CD4-positive, alpha-beta T cell treated with Interleukin-10 for 1 hour (primary cell): ENCODE measurements at regions not wholly inside any gene's neighbourhood (a gene's known extent, or its start where the extent isn't known, plus 50 kb on each side); places are given as distances from the start of the nearest gene placed in this dataset.
"Not testable (repeated sequence)": the region's sequence is repeated elsewhere in the genome, so short reads cannot be mapped to it uniquely, and the experiment has no call there.

Experiments used
- DNase-seq: peaks from one replicate; pipeline ENCODE4 v3.0.0-alpha.2; 2020

DNA sequence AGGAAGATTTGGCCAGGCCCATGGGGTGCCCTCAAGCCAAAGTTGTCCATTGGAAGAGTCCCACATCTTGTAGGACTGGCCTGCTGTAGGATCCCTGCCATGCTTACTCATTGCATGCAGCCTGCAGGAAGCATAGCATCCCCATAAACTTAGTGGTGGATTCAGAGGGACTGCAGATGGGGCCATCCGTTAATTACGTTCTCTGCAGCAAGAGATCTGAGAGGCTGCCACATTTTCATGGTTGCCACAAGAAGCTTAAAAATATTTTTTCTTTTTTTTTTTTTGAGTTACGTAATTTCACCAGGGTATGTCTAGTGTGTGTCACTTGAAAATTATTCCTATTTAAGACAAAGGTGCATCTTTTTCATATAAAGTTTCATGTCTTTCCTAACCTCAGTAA, 329.7 kb upstream of the USP24 start:
- DNase-seq, result no peak

DNA sequence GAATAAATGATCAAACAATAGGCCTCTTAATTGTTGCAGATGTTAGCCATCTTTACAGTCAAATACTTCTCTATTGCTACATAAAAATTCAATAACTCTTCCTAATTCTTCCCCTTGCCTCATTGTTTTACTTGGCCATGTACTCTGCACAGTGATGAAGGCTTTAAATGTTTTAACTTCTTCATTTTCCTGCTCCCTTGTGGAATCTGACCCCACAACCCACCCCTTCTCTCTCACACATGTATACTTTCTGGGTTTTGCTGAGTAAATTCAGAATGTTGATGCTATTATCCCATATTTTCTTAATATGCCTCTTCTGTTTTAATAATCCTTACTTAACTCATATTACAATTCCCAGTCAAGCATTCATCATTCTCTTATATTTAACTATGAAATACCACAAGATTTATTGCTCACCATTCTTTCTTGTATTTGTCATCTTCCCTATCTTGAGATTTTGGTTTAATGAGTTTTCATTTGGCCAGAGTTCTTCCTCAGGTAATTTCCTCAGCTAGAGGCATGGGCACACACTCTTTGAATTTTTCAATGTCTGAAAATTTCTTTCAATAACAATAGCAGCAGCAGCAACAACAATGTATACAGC, 327.8 kb upstream of the USP24 start:
- DNase-seq, result no peak

DNA sequence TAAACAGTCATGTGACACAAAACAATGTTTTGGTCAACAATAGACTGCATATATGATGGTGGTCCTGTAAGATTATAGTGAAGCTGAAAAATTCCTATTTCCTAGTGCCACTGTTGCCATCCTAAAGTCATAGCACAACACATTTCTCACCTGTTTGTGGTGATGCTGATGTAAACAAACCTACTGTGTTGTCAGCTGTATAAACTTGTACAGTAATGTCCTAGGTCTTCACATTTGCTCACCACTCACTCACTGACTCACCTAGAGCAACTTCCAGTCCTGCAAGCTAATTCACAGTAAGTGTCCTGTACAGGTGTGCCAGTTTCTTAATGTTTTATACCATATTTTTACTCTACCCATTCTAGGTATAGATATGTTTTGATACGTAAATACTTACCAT, 326.1 kb upstream of the USP24 start:
- DNase-seq, result no peak

DNA sequence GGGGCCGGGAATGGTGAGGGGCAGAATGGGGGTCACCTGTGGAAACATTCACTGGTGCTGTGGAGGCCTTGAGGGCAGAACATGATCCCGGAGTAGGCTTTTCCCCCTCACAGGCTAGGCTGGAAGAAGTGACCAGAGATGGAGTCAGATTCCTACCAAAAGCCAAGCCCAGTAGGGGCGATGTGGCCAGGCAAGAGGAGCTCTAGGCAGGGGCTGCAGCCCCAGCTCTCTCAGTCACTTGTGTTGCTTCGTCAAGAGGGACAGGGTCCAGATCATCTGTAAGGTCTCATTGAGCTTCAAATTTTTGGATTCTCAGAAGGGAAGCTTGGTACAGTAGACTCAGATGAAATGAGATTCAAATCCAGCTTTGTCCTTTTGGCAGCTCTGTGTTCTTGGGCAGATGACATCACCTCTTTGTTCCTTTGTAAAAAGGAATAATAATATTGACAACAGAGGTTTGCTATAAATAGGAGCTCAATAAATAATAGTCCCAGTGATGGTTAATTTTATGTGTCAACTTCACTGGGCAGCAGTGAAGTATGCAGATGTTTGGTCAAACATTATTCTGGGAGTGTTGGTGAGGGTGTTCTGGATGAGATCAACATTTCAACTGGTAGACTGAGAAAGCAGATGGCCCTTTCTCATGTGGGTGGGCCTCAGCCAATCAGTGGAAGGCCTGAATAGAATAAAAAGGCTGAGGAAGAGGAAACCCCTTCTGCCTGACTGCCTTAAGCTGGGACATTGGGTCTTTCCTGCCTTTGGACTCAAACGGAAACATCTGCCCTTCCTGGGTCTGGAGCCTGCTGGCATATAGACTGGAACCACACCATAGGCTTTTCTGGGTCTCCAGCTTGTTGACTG, 324.7 kb upstream of the USP24 start:
- no peak for DNase-seq

DNA sequence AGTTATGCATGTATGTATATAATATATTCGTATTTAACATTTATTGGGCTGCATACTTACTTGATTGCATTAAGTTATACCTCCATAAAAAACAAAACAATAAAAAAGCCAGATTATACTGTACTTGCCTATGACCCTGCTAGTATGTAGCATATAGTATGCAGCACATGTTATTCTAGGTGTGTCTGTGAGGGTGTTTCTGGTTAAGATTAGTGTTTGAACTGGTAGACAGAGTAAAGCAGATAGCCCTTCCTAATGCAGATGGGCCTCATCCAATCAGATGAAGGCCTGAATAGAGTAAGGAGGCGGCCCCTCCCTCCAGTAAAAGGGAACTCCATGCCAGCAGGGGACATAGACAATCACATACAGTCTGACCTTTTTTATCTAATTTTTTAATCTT, 323.3 kb upstream of the USP24 start:
- no peak for DNase-seq

GRCh38 chr1:55536545-55536865, 321.3 kb upstream of the USP24 start:
- DNase-seq, result no peak

DNA sequence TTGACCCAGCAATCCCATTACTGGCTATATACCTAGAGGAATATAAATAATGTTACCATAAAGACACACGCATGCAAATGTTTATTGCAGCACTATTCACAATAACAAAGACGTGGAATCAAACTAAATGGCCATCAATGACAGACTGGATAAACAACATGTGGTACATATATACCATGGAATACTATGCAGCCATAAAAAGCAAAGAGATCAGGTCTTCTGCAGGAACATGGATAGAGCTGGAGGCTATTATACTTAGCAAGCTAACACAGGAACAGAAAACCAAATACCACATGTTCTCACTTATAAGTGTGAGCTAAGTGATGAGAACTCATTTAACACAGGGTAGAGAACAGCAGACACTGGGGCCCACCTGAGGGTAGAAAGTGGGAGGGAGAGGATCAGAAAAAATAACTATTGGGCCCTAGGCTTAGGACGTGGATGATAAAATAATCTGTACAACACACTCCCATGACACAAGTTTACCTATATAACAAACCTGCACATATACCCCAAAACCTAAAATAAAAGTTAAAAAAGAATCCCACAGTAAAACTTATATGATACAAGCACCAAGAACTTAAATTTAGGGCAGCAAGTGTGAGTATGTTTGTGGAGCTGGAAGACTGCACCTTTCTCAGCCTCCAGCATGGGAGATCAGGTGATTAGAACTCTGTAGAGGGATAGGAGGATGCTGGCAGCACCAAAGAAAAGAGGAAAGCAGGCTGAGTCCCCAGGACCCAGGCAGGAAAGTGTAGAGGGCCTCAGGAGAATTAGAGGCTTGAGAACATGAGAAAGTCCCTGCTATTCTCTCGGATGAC, 320.8 kb upstream of the USP24 start:
- no peak for DNase-seq

GRCh38 chr1:55534565-55535121, 319.5 kb upstream of the USP24 start:
- DNase-seq, result no peak

GRCh38 chr1:55531644-55532043, 316.5 kb upstream of the USP24 start:
- no peak for DNase-seq

DNA sequence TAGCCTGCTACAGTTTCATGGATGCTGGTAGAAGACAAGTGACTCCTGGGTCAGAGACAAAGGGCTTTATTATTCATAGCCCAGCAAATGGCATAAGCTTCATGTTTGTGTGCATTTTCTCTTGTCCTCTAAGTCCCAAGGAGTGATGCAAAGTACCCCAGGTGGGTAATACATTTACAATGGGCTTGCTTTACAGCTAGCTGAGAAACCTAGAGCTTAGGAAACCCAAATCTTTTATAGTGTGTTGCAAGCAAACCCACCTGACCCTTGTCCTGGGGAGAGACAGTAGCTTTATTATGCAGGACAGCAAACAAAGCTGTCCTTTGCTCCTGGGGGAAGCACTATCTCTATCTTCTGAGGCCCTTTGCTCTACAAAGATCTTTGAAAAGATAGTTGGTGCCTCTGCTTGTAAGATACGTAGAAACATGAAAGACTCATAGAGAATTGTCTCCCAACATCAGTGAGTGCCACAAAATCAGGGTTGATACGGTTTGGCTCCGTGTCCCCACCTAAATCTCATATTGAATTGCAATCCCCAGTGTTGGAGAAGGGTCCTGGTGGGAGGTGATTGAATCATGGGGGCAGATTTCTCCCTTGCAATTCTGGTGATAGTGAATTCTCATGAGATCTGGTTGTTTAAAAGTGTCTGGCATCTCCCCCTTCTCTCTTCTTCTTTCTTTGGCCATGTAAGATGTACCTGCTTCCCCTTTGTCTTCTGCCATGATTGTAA, 315.8 kb upstream of the USP24 start:
- DNase-seq, result no peak

GRCh38 chr1:55529017-55529416, 313.9 kb upstream of the USP24 start:
- DNase-seq, result no peak

DNA sequence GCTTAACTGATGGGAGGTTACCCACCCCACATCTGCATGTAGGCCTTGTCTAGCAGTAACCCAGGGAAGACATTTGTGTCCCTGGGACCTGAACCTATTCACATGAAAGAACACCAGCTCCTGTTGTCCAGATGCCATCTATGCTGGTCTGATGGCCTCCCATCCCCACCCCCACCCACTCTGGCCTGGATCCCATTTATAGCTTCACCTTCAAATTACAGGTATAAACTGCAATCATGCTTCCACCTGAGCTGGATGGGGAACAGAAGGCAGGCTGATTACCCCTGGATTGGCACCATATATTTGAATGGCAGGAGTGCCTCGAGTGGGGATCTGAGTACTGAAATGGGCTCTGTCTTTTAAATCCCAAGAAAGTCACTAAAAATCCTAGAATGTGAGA, 312.7 kb upstream of the USP24 start:
- no peak for DNase-seq

GRCh38 chr1:55526716-55527115, 311.6 kb upstream of the USP24 start:
- no peak for DNase-seq

DNA sequence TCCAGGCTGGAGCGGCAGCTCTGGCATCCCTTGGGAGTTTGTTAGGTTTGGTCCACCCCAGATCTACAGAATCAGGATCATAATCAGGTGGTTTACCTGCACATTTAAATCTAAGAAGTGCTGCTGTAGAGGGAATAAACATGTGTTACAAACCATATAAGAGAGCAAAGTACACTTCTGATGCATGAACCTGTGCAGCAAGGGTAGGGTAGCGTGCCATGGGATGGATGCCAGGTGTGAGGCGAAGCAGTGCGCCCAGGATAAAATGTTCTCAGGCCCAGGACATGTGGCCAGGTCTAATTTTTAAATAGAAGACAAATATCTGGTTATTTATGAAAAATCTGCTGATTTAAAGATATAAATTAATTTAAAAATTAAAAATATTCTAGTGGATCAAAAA, 308.8 kb upstream of the USP24 start:
- no peak for DNase-seq

GRCh38 chr1:55522982-55523381, 307.8 kb upstream of the USP24 start:
- no peak for DNase-seq

GRCh38 chr1:55522353-55522903, 307.3 kb upstream of the USP24 start:
- DNase-seq, result no peak

GRCh38 chr1:55520861-55521260, 305.7 kb upstream of the USP24 start:
- no peak for DNase-seq

GRCh38 chr1:55519937-55520683, 304.9 kb upstream of the USP24 start:
- no peak for DNase-seq

DNA sequence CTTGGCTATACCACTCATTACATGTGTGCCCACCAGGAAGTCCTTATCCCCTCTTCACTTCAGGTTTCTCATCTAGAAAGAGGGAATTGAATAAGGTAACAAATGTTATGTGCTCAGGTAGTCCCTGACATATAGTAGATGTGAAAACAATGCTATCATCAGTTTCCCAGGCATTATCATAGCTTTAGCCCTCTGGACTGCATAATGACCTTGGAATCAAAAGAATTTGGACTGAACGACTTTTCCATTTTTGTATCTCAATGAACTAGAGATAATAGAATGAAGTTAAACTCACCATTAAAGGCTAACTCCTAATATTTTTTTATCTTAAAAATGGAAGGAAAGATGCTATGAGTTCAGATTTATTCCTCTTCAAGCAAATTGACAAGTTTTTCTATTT, 304.1 kb upstream of the USP24 start:
- no peak for DNase-seq

DNA sequence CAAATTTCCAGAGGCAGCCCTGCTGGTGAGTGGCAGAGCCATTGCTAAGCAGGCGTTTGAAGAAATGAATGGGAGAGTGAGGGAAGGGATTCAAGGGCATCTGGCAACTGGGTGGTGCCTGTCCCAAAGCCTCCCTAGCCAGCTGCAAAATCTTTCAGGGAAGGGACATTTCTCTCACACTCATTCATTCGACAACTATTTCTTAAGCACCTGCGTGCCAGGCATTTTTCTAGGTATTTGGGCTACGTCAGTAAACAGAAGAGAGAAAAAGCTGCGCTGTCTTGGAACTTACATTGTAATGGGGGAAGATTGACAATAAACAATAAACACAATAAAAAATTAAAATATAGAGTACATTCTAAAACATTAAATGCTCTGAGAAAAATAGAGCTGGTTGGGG, 301.9 kb upstream of the USP24 start:
- DNase-seq, result no peak

DNA sequence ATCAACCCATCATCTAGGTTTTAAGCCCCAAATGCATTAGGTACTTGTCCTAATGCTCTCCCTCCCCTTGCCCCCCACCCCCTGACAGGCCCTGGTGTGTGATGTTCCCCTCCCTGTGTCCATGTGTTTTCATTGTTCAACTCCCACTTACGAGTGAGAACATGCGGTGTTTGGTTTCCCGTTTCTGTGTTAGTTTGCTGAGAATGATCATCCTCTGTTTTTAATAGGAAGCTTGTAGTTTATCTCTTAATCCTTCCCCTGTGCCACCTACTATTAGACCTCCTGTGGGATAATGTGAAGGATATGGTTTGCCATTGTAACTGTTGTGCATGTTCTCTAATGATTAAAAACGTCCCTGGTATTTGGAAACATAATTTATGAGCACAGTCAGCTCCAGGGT, 299.4 kb upstream of the USP24 start:
- DNase-seq, result not testable (repeated sequence)

GRCh38 chr1:55512466-55512865, 297.3 kb upstream of the USP24 start:
- no peak for DNase-seq
